ENCODE measurements at regions not wholly inside any gene's neighbourhood (a gene's known extent, or its start where the extent isn't known, plus 50 kb on each side); places are given as distances from the start of the nearest gene placed in this dataset.

DNA sequence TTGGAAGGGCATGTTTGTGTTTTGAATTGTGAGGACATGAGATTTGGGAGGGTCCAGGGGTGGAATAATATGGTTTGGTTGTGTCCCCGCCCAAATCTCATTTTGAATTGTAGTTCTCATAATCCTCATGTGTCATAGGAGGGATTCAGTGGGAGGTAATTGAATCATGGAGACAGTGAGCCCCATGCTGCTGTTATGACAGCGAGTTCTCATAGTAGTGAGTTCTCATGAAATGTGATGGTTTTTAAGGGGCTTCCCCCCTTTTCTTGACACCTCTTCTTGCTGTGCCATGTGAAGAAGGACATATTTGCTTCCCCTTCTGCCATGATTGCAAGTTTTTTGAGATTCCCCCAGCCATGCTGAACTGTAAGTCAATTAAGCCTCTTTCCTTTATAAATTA is 260.0 kb downstream of the DUSP6 start:
- DNase-seq: no peak

GRCh38 chr12:89091293-89091841 is 260.9 kb downstream of the DUSP6 start:
- DNase-seq: no peak

DNA sequence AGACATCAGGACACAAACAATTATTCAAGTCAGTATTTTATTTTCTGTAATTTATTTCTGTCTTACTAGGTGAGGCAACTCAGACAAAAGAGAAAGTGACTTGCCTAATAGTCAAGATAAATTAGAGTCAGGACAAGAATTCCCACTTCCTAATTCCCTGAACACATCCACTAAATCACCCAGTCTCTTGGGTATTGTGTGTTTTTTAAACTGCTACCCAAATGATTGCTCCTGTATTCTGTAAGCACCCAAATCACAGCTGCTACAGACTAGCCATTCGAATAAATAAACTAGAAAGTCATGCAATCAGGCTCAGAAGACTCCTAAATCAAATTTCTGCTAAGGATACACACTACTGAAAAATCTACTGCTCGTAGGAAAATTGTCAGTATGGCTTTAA is 263.0 kb downstream of the DUSP6 start:
- DNase-seq: no peak

- DNase-seq: no peak
Measured at GRCh38 chr12:89087876-89088275, 264.4 kb downstream of the DUSP6 start.

DNA sequence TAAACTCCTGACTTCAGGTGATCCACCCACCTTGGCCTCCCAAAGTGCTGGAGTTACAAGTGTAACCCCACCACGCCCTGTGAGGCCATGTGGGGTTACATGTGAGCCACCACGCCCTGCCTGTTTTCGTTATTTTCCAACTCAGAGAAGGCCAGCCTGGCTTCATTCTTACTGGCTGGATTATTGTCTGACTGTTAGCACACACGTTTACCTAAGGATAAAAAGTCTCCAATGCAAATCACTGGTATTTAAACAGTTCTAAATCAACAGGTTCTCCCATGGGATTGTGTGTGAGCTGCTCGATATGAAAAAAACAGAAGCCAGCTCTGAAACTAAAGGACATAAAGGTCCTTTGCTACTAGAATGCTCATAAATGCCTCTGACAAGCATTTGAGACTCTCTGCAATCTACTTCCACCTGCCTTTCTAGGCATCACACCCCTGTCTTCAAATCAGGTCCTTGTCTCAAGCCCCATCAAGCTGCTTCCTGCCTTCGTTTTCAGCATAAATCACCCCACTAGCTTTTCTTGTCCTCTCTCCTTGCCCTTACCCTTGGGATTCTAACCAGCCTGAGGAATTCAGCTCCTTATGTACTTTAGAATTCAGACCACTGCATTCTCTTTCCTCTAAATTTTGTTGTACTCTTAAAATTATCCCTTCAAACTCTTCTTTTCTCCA is 265.0 kb downstream of the DUSP6 start:
- no peak for DNase-seq

DNA sequence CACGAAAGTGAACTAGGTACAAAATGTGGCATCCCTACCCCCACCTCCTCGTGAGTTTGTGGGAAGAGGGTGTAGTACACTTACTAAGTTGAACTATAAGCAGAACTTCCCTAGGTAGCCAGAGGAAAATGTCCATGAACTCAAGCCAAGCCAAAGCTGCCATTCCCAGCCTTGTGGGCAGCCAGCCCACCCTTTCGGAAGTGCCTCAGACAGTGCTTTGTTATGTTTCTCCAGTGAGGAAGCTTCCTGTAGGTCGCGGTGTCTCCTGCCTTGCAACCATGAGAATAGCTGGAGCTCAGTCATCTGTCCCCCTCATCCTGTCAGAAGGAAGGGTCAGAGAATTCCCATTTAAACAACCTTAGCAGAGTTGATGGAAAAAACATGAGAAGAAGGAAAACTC is 266.9 kb downstream of the DUSP6 start:
- DNase-seq: no peak

DNA sequence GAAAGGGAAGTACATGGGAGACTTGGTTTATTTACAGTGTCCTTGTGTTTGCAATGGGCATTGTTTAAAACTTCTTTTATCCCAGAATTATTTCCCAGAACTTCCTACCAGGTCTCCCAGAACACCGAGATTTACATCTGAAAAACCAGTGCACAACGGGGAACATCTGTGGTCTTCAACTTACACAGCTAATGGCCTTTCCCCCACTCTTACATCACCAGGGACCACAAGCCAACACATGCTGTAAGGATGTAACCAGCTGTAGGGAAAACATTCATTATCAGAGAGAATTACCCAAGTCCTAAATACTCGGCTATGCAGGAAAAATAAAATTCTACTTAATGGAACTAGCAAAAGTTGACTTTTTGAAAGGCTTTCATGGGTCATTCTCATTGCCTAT is 267.6 kb downstream of the DUSP6 start:
- DNase-seq: no peak

DNA sequence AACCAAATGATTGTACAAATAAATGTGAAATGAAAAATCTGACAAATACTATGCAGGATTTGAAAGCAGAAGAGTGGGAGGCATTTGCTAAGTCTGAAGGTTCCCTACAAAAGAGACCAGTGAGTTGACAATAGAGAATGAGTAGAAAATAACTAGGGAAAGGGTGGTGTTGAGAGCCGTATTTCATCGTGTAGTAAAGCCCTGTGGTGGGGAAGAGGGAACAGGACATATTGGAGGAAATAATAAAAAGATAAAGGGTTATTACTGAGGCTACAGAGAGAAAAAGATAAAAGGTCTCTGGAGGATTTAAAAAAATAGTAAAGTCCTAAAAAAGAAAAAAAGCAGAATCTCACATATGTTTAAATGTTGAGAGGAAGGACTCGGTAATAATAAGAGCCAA is 268.8 kb downstream of the DUSP6 start:
- DNase-seq: no peak

DNA sequence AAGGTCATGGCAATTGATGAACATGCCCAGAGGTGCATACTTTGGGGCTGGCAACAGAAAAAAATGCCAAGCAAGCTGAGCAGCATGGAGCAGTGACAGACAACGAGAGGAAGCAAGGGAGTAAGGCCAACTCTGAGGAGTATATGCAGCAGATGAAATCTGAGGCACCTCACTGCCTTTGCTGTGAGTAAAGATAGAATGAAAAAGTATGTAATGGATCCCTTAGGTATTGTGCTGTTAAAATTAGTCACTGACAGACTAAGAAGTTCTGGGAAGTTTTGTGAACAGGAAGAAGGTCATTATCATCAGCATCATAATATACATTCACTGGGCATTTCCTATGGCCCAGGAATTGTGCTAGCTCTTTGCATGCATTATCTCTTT is 269.9 kb downstream of the DUSP6 start:
- no peak for DNase-seq

GRCh38 chr12:89081719-89082369 is 270.5 kb downstream of the DUSP6 start:
- DNase-seq: no peak

DNA sequence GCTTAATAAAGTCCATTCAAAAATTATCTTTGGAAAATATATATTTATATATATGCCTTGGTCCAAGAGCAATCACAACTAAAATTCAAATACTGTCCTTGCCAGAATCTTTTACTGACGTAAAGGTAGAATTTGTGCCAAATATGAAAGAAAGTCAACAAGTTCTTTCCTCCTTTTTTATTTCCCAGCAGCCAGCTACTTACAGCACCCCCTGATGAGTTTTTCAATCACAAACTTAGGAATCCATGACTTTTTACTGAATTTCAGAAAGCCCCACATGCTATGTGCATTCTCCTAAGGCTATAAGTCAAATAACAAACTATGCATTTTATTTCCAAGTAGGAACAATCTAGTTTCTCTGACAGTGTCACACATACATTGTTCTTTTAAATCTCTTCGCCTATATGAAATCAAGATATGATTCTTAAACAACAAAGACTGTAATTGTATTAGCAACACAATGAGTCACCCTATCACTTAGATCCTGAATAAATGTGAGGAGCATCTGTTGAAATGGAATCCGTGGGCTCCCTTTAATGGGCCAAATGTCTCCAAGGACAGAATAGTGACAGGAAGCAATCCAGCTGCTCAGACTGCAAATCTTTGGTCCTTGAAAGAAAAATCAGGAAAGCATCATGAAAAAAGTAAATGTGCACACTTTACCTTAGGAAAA is 271.4 kb downstream of the DUSP6 start:
- DNase-seq: no peak

GRCh38 chr12:89075880-89076540 is 276.3 kb downstream of the DUSP6 start:
- DNase-seq: no peak

DNA sequence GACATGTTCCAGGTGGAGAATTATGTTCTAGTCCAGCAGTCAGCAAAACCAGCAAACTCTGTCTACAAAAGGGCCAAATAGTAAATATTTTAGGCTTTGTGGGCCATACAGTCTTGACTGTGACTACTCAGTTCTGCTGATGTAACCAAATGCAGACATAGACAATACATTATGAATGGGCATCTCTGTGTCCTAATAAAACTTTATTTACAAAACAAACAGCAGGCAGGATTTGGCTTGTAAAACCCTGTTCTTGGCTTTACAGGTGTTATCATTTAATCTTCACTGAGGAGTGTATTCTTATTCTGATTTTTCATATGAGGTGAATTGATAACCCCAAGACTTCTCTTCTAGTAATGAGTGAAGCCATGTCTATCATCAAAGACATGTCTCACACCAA is 278.6 kb downstream of the DUSP6 start:
- DNase-seq: no peak

- DNase-seq: no peak
Measured at GRCh38 chr12:89073027-89073398, 279.3 kb downstream of the DUSP6 start.

DNA sequence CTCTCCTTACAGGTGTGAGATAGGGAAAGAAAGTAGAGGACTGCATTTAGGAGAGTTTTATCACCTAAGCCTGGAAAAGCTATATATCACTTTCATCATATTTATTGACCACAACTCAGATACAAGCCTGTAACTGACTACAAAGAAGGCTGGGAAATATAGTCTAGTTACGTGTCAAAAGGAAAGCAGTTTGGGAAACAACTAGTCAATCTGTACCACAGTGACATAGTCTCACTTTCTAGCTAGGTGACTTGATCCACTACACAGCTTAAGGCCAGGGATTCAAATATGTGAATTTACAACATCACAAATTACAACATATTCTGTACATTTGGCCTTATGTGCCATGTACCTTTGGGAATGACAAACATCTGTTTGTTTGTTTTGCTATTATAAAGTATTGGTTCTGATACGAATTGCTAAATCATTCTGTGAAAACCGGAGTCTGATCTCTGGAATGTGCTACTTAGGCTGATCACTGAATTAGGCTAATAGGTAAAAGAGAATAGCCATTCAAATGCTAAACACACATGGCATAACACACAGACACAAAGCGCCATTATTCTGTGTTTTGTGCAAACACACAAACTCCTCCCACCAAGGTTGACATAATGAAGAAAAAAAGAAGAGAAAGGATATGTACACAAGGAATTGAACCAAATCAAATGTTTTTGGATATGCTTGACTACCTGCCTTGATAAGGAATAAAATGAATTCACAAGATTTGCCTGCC is 279.8 kb downstream of the DUSP6 start:
- DNase-seq: no peak

DNA sequence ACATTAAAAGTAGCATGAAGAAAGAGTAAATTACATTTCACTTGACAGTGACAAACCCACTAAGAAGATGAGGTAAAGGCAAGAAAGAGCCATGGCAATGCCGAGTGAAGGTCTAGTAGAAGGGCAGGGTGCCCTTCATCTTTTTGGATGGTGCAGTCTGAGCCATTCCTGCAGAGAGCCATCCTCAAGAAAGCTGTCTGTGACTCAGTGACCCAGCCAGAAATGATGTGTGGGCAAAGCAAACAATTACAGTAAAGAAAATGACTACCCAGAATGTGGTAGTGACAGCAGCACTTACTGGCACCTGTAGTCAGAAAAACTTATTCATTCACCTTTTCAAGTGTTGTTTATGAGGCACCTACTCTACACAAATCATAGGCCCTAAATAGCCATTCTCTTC is 281.7 kb downstream of the DUSP6 start:
- no peak for DNase-seq

- DNase-seq: no peak
Measured at GRCh38 chr12:89069431-89069830, 282.9 kb downstream of the DUSP6 start.

DNA sequence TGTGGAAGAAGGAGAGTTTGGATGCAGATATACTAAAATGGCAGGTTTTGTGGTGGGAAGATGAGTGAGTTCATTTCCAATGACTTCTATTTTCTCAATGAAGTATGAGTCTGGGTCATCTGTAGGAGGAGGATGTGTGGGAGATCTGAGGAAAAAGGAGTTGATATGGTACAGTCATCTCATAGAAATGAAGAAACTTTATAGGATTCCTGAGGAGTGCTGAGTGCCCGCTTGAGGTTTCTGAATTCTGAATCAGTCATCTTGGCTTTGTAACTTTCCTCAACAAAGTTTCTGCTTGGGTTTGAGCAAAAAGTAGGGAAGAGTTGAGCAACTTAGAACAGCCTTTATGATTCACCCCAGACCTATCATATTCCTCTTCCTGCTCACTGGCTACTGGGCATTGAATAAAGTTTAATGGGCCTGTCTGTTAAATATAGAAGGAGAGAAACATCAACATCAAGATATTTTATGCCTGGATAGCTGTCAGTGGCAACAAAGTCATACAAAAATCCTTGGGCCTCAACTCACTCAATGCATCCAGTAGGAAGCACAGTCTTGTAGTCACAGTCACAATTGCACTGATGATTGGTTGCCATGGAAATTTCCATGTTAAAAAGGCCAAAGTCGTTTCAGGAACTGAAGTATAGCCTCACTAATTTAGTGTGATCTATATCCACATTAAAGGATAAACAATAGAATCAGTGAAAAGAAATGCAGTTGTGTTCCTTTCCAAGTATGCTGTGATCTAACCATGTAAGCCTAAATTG is 284.7 kb downstream of the DUSP6 start:
- DNase-seq: peak; percentile 58 to 83

DNA sequence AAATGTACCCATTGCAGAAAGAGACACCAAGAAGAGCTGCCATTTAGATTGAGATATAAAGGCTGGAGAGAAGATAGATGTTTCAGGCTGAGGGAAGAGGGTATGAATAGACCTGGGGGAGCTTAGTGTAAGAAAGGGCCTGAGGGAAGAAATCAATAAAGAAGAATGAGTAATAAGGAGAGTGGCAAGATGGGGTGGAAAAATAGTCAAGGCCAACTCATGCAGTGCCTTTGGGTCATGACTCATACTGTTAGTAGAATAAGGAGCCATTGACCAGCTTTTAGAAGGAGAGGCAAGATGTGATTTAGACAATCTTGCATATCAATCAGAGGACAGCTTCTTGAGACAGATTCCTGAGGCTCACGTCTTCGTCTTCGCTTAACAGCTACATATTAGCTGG is 287.5 kb downstream of the DUSP6 start:
- DNase-seq: no peak

DNA sequence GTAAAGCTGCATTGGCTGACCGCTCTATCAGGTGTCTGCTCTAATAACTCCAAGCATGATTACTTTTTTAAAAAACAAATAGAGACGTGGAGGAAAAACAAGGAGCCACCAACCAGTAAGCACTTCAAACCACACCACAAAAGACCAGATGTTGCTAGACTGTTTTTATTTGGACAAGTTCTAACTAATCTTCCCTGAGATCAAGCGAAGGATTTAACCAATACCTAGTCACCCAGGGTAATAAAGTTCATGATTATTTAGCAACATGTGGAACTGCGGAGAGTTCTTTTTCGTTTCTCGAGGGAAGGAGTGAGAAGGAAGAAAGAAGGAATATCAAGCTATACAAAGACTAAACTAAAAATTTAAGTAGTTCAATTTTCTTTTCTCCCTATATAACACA is 288.1 kb downstream of the DUSP6 start:
- DNase-seq: no peak

DNA sequence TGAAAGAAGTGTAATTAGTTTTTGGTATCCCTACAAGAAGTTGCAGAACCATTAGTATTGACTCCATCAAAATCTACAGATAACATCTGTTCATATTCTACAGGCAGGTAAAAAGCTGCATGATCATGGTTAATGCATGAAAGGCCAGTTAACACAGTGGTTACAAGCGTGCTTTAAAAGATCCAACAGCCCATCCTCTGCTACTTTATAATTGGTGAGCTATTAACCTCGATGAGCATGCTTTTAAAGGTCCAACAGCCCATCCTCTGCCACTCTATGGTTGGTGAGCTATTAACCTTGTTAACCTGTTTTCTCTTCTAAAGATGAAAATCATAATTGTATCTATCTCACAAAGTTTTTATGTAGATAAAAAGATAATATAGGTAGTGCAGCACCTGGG is 289.3 kb downstream of the DUSP6 start:
- DNase-seq: no peak
